MM.1S (cell line): ENCODE measurements at regions not wholly inside any gene's neighbourhood (a gene's known extent, or its start where the extent isn't known, plus 50 kb on each side); places are given as distances from the start of the nearest gene placed in this dataset.

Source experiments
- EZH2 ChIP-seq: fragments of 300-600 bp; sonication (generic); optimal IDR thresholded peaks from 2 replicates; pipeline ENCODE3; 2017; ENCODE audit warnings: low read depth, mild to moderate bottlenecking, antibody characterized with exemption, low read length, mixed read lengths
- EZH2phosphoT487 ChIP-seq: fragments of 300-600 bp; sonication (generic); IDR thresholded peaks from 2 replicates; pipeline ENCODE4 v1.6.1; 2018; ENCODE audit warnings: antibody characterized with exemption, low read length
- TF ChIP-seq, protein P1 (sequence below): fragments of 300-600 bp; sonication (generic); IDR thresholded peaks from 2 replicates; pipeline ENCODE4 v1.5.1; 2016; ENCODE audit warnings: antibody characterized with exemption, low read length, mixed read lengths

DNA sequence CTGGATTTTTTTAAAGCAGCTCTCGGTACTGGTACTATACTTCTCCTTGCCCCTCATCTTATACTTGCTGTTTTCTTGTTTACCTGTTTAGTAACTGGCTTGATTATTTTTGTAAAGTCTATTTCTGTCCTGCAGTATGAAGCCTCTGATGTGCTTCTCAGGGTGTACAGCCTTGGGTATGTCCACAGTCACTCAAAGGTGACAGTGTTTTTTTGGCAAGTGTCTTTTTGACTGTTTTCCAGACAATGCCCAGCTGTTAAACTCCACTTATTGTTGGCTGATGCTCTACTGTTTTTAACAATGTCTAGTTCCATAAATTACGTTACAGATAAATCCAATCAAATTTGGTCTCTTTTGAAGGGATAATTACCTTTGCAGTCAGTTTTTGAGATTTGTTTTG lies 475.2 kb downstream of the JRKL start:
- TF ChIP-seq, protein P1, sequence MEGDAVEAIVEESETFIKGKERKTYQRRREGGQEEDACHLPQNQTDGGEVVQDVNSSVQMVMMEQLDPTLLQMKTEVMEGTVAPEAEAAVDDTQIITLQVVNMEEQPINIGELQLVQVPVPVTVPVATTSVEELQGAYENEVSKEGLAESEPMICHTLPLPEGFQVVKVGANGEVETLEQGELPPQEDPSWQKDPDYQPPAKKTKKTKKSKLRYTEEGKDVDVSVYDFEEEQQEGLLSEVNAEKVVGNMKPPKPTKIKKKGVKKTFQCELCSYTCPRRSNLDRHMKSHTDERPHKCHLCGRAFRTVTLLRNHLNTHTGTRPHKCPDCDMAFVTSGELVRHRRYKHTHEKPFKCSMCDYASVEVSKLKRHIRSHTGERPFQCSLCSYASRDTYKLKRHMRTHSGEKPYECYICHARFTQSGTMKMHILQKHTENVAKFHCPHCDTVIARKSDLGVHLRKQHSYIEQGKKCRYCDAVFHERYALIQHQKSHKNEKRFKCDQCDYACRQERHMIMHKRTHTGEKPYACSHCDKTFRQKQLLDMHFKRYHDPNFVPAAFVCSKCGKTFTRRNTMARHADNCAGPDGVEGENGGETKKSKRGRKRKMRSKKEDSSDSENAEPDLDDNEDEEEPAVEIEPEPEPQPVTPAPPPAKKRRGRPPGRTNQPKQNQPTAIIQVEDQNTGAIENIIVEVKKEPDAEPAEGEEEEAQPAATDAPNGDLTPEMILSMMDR = no peak
- TF ChIP-seq EZH2 (no peak), EZH2phosphoT487 (no peak)
